ENCODE measurements at regions not wholly inside any gene's neighbourhood (a gene's known extent, or its start where the extent isn't known, plus 50 kb on each side); places are given as distances from the start of the nearest gene placed in this dataset.

GRCh38 chr1:84060781-84061180, 61.8 kb upstream of the TTLL7 start:
- DNase-seq (ENCODE audit: low read depth): no peak
- no peak for TF ChIP-seq CTCF (IDR thresholded peaks at IDR 0.05; ENCODE audit: insufficient read depth, low read depth, low read length)

DNA sequence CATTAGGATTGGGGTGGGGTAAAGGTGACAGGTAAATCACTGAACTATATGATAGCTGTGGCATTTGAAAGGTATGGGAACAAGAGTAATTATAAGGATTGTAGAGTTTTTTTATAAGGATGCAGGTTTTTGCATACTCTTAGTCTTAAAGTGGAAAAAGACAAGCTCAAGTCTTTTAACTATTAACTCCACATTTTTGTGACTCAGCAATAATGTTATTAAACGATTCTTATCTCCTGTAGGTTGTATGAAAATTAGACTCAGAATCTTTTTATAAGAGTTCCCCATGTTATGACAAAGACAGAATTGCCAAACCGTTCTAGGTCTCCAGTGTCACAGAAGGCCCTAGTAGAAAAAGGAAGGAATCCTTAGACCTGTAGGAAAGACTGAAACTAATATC, 49.9 kb upstream of the TTLL7 start:
- no peak overlapping the region for H3K4me3 ChIP-seq (ENCODE audit: low read depth, low read length)
- DNase-seq (ENCODE audit: low read depth): no peak
- no peak for TF ChIP-seq CTCF (IDR thresholded peaks at IDR 0.05; ENCODE audit: insufficient read depth, low read depth, low read length)

More at GRCh38 chr1:84060781-84061180, 61.8 kb upstream of the TTLL7 start:
- H3K4me3 ChIP-seq (ENCODE audit: low read depth, low read length): no peak overlapping the region

All from fibroblast of villous mesenchyme (primary cell).